Endothelial cell of umbilical vein (primary cell): ENCODE measurements at regions not wholly inside any gene's neighbourhood (a gene's known extent, or its start where the extent isn't known, plus 50 kb on each side); places are given as distances from the start of the nearest gene placed in this dataset.

Experiments
- CTCF ChIP-seq, 2 donors: IDR thresholded peaks; 1 replicate in 1 of 2; 2 replicates in 1 of 2; pipeline ENCODE4 v1.5.1; 2011; ENCODE audit warnings: low read length in 2 of 2, mild to moderate bottlenecking in 2 of 2, moderate library complexity in 2 of 2, control low read depth in 1 of 2, inconsistent platforms in 1 of 2, low read depth in 1 of 2; ENCODE audit not compliant: insufficient read depth in 1 of 2; ENCODE audit errors: extremely low read depth in 1 of 2
- EZH2 ChIP-seq: IDR thresholded peaks from 2 replicates; pipeline ENCODE4 v1.6.1; 2012; ENCODE audit warnings: borderline replicate concordance, low read depth, mild to moderate bottlenecking, moderate library complexity, low read length, inconsistent platforms; ENCODE audit not compliant: severe bottlenecking
- GATA2 ChIP-seq: IDR thresholded peaks from 2 replicates; pipeline ENCODE4 v1.7.0; 2011; ENCODE audit warnings: low read depth, mild to moderate bottlenecking, moderate library complexity, mixed read lengths, low read length; ENCODE audit not compliant: insufficient read length, insufficient read depth
- JUN ChIP-seq: IDR thresholded peaks from 2 replicates; pipeline ENCODE4 v1.6.1; 2011; ENCODE audit warnings: borderline replicate concordance, low read depth; ENCODE audit not compliant: insufficient read length, insufficient read depth
- MAX ChIP-seq: IDR thresholded peaks from 2 replicates; pipeline ENCODE4 v1.6.1; 2011; ENCODE audit not compliant: insufficient read depth, insufficient read length
- MYC ChIP-seq: IDR thresholded peaks from one replicate; pipeline ENCODE4 v1.6.1; 2011; ENCODE audit warnings: mild to moderate bottlenecking, low read depth, low read length
- POLR2A ChIP-seq: IDR thresholded peaks from 2 replicates; pipeline ENCODE4 v1.6.1; 2012; ENCODE audit warnings: low read depth, mild to moderate bottlenecking, control low read depth, low read length
- POLR2AphosphoS5 ChIP-seq: IDR thresholded peaks from 2 replicates; pipeline ENCODE4 v1.6.1; 2012; ENCODE audit warnings: low read depth, mild to moderate bottlenecking, control low read depth, low read length, moderate library complexity; ENCODE audit not compliant: insufficient read depth

- no peak for TF ChIP-seq CTCF (IDR thresholded peaks at IDR 0.05; ENCODE audit: extremely low read depth in 1 of 2, insufficient read depth in 1 of 2, low read depth in 1 of 2, low read length in 2 of 2)
- no peak for TF ChIP-seq MYC
- no peak for TF ChIP-seq POLR2A
- TF ChIP-seq GATA2, result no peak
- no peak for TF ChIP-seq JUN
- TF ChIP-seq EZH2, result no peak
- TF ChIP-seq MAX, result no peak
- no peak for TF ChIP-seq POLR2AphosphoS5
Observed at GRCh38 chr2:56100791-56101312, 82.9 kb upstream of the CCDC85A start.
